Activated CD4-positive, alpha-beta memory T cell treated with anti-CD3 and anti-CD28 coated beads, Interleukin-2, amount 10 ng/mL, durations not matched to agents 7 days and 5 days (primary cell): ENCODE measurements at regions not wholly inside any gene's neighbourhood (a gene's known extent, or its start where the extent isn't known, plus 50 kb on each side); places are given as distances from the start of the nearest gene placed in this dataset.

ENCODE experiments used
- CTCF ChIA-PET: fragments of 350-600 bp; sonication (Branson Sonifier 250); formaldehyde crosslinking; loops from one replicate; lab custom pipeline; 2021; ENCODE audit warnings: antibody characterized with exemption, inconsistent platforms; lab: Charles Lee
- POLR2A ChIA-PET: fragments of 350-600 bp; sonication (Branson Sonifier 250); formaldehyde crosslinking; loops from one replicate; lab custom pipeline; 2021; ENCODE audit warnings: antibody characterized with exemption; lab: Charles Lee
- DNase-seq: peaks from one replicate; pipeline ENCODE4 v3.0.0-alpha.2; 2020
- H3K27ac Mint-ChIP-seq: one replicate; pipeline ENCODE4 v1.8.0; 2021; ENCODE audit warnings: mild to moderate bottlenecking, mixed read lengths
- H3K27me3 Mint-ChIP-seq: one replicate; pipeline ENCODE4 v1.8.0; 2021; ENCODE audit warnings: mixed read lengths
- H3K36me3 Mint-ChIP-seq: one replicate; pipeline ENCODE4 v1.8.0; 2021; ENCODE audit warnings: low read depth, mixed read lengths
- H3K4me1 Mint-ChIP-seq: one replicate; pipeline ENCODE4 v1.8.0; 2021; ENCODE audit warnings: mixed read lengths
- H3K4me3 Mint-ChIP-seq: one replicate; pipeline ENCODE4 v1.8.0; 2021; ENCODE audit warnings: mild to moderate bottlenecking, mixed read lengths
- H3K9me3 Mint-ChIP-seq: one replicate; pipeline ENCODE4 v1.8.0; 2021; ENCODE audit warnings: mixed read lengths

GRCh38 chr1:185421485-185422107 is 104.6 kb upstream of the IVNS1ABP start:
- Mint-ChIP-seq H3K27me3 (no peaks in the 10 kb centered on the region), H3K36me3 (peaks cover 6% of the 10 kb centered on the region), H3K4me3 (peak overlapping the region; percentile 35), H3K9me3 (peaks cover 2% of the 10 kb centered on the region), H3K4me1 (peaks cover 46% of the 10 kb centered on the region), H3K27ac (peak overlapping the region; percentile 91)
- ChIA-PET CTCF (no interaction called here), POLR2A (interaction anchor here (1.1 to 4.2 kb wide), 9 partner anchors 10 to 264 kb away, joined by 3 to 30 read pairs (median 5); partner anchors contain the start of genes IVNS1ABP, SWT1 and TRMT1L)
- no peak for DNase-seq

GRCh38 chr1:185420588-185421081 is 103.6 kb upstream of the IVNS1ABP start:
- H3K4me3 Mint-ChIP-seq = peak overlapping the region; percentile 35
- ChIA-PET POLR2A (interaction anchor here (1.0 to 4.2 kb wide), 10 partner anchors 9 to 263 kb away, joined by 3 to 30 read pairs (median 5); partner anchors contain the start of genes IVNS1ABP, SWT1 and TRMT1L), CTCF (no interaction called here)
- peaks cover 40% of the 10 kb centered on the region for H3K4me1 Mint-ChIP-seq
- peak overlapping the region; percentile 91 for H3K27ac Mint-ChIP-seq
- peaks cover 6% of the 10 kb centered on the region for H3K36me3 Mint-ChIP-seq
- H3K27me3 Mint-ChIP-seq = no peaks in the 10 kb centered on the region
- H3K9me3 Mint-ChIP-seq = no peaks in the 10 kb centered on the region
- DNase-seq = peak; percentile 60

- Mint-ChIP-seq H3K9me3 (no peaks in the 10 kb centered on the region), H3K4me1 (peaks cover 35% of the 10 kb centered on the region), H3K4me3 (no peak overlapping the region), H3K27me3 (no peaks in the 10 kb centered on the region), H3K36me3 (peaks cover 6% of the 10 kb centered on the region), H3K27ac (peak overlapping the region; percentile 91)
- no peak for DNase-seq
- POLR2A ChIA-PET = interaction anchor here (1.0 to 4.2 kb wide), 8 partner anchors 20 to 262 kb away, joined by 3 to 30 read pairs (median 6); partner anchors contain the start of genes IVNS1ABP, SWT1 and TRMT1L
- CTCF ChIA-PET = interaction anchor here (1.2 kb wide), 1 partner anchor 140 kb away, joined by 3 read pairs; no protein-coding TSS in a partner anchor
Observed at GRCh38 chr1:185419718-185420117, 102.7 kb upstream of the IVNS1ABP start.

- Mint-ChIP-seq H3K4me1 (peaks cover 32% of the 10 kb centered on the region), H3K9me3 (no peaks in the 10 kb centered on the region), H3K4me3 (no peak overlapping the region), H3K36me3 (peaks cover 6% of the 10 kb centered on the region), H3K27ac (no peak overlapping the region), H3K27me3 (no peaks in the 10 kb centered on the region)
- CTCF ChIA-PET = interaction anchor here (1.2 kb wide), 1 partner anchor 141 kb away, joined by 3 read pairs; no protein-coding TSS in a partner anchor
- POLR2A ChIA-PET = interaction anchor here (1.4 to 1.6 kb wide), 3 partner anchors 100 to 141 kb away, joined by 3 to 8 read pairs (median 6); partner anchors contain the start of gene IVNS1ABP
- no peak for DNase-seq
Observed at GRCh38 chr1:185418472-185418871, 101.4 kb upstream of the IVNS1ABP start.

- peaks cover 5% of the 10 kb centered on the region for H3K4me1 Mint-ChIP-seq
- no peak overlapping the region for H3K27ac Mint-ChIP-seq
- H3K4me3 Mint-ChIP-seq = no peak overlapping the region
- H3K9me3 Mint-ChIP-seq = peaks cover 1% of the 10 kb centered on the region
- ChIA-PET CTCF (no interaction called here), POLR2A (no interaction called here)
- H3K27me3 Mint-ChIP-seq = no peaks in the 10 kb centered on the region
- no peak for DNase-seq
- H3K36me3 Mint-ChIP-seq = peaks cover 2% of the 10 kb centered on the region
Observed at GRCh38 chr1:185412385-185413087, 95.5 kb upstream of the IVNS1ABP start.

GRCh38 chr1:185409763-185410528 is 92.9 kb upstream of the IVNS1ABP start:
- H3K4me3 Mint-ChIP-seq = no peak overlapping the region
- ChIA-PET CTCF (no interaction called here), POLR2A (no interaction called here)
- H3K4me1 Mint-ChIP-seq = peaks cover 5% of the 10 kb centered on the region
- DNase-seq = no peak
- no peak overlapping the region for H3K27ac Mint-ChIP-seq
- H3K36me3 Mint-ChIP-seq = peaks cover 8% of the 10 kb centered on the region
- no peaks in the 10 kb centered on the region for H3K27me3 Mint-ChIP-seq
- H3K9me3 Mint-ChIP-seq = peaks cover 10% of the 10 kb centered on the region

- ChIA-PET CTCF (no interaction called here), POLR2A (no interaction called here)
- DNase-seq = no peak
- H3K9me3 Mint-ChIP-seq = peaks cover 10% of the 10 kb centered on the region
- peaks cover 11% of the 10 kb centered on the region for H3K4me1 Mint-ChIP-seq
- H3K36me3 Mint-ChIP-seq = peaks cover 8% of the 10 kb centered on the region
- no peak overlapping the region for H3K27ac Mint-ChIP-seq
- no peaks in the 10 kb centered on the region for H3K27me3 Mint-ChIP-seq
- H3K4me3 Mint-ChIP-seq = no peak overlapping the region
Observed at GRCh38 chr1:185409345-185409744, 92.3 kb upstream of the IVNS1ABP start.

GRCh38 chr1:185408700-185409270 is 91.7 kb upstream of the IVNS1ABP start:
- Mint-ChIP-seq H3K27ac (no peak overlapping the region), H3K36me3 (peaks cover 8% of the 10 kb centered on the region), H3K4me3 (no peak overlapping the region), H3K27me3 (no peaks in the 10 kb centered on the region), H3K9me3 (peaks cover 10% of the 10 kb centered on the region), H3K4me1 (peaks cover 11% of the 10 kb centered on the region)
- ChIA-PET CTCF (no interaction called here), POLR2A (no interaction called here)
- no peak for DNase-seq

- peaks cover 13% of the 10 kb centered on the region for H3K4me1 Mint-ChIP-seq
- CTCF ChIA-PET = no interaction called here
Observed at GRCh38 chr1:185406691-185407009, 89.6 kb upstream of the IVNS1ABP start.

GRCh38 chr1:185406006-185406690 is 89.1 kb upstream of the IVNS1ABP start:
- Mint-ChIP-seq H3K27ac (no peak overlapping the region), H3K4me1 (peaks cover 13% of the 10 kb centered on the region), H3K36me3 (peaks cover 8% of the 10 kb centered on the region), H3K9me3 (peaks cover 10% of the 10 kb centered on the region), H3K27me3 (no peaks in the 10 kb centered on the region), H3K4me3 (no peak overlapping the region)
- CTCF ChIA-PET = no interaction called here
- POLR2A ChIA-PET = interaction anchor here (1.0 kb wide), 1 partner anchor 15 kb away, joined by 3 read pairs; no protein-coding TSS in a partner anchor
- no peak for DNase-seq

More at GRCh38 chr1:185406691-185407009, 89.6 kb upstream of the IVNS1ABP start:
- no peak overlapping the region for H3K4me3 Mint-ChIP-seq
- no peaks in the 10 kb centered on the region for H3K27me3 Mint-ChIP-seq
- POLR2A ChIA-PET = interaction anchor here (1.0 kb wide), 1 partner anchor 14 kb away, joined by 3 read pairs; no protein-coding TSS in a partner anchor
- peaks cover 10% of the 10 kb centered on the region for H3K9me3 Mint-ChIP-seq
- no peak overlapping the region for H3K27ac Mint-ChIP-seq
- no peak for DNase-seq
- peaks cover 8% of the 10 kb centered on the region for H3K36me3 Mint-ChIP-seq

- H3K27me3 Mint-ChIP-seq = no peaks in the 10 kb centered on the region
- H3K4me1 Mint-ChIP-seq = peaks cover 13% of the 10 kb centered on the region
- no peak overlapping the region for H3K27ac Mint-ChIP-seq
- H3K9me3 Mint-ChIP-seq = peaks cover 10% of the 10 kb centered on the region
- ChIA-PET POLR2A (no interaction called here), CTCF (no interaction called here)
- H3K4me3 Mint-ChIP-seq = no peak overlapping the region
- H3K36me3 Mint-ChIP-seq = peaks cover 8% of the 10 kb centered on the region
- no peak for DNase-seq
Observed at GRCh38 chr1:185404907-185405568, 88.0 kb upstream of the IVNS1ABP start.
